OCI-LY7 (cell line): ENCODE measurements at regions not wholly inside any gene's neighbourhood (a gene's known extent, or its start where the extent isn't known, plus 50 kb on each side); places are given as distances from the start of the nearest gene placed in this dataset.
"Not testable (repeated sequence)": the region's sequence is repeated elsewhere in the genome, so short reads cannot be mapped to it uniquely, and the experiment has no call there.

Experiments used
- CTCF ChIP-seq: fragments of 200-600 bp; sonication (generic); conservative IDR thresholded peaks from 2 replicates; pipeline ENCODE4 v1.5.1; 2014; ENCODE audit warnings: mild to moderate bottlenecking, antibody characterized with exemption, low read length, moderate library complexity, mixed read lengths
- EZH2phosphoT487 ChIP-seq: fragments of 200-600 bp; sonication (generic); IDR thresholded peaks from 2 replicates; pipeline ENCODE4 v1.6.1; 2018; ENCODE audit warnings: low read depth, borderline replicate concordance, mild to moderate bottlenecking, mixed run types, antibody characterized with exemption, low read length, moderate library complexity, mixed read lengths

DNA sequence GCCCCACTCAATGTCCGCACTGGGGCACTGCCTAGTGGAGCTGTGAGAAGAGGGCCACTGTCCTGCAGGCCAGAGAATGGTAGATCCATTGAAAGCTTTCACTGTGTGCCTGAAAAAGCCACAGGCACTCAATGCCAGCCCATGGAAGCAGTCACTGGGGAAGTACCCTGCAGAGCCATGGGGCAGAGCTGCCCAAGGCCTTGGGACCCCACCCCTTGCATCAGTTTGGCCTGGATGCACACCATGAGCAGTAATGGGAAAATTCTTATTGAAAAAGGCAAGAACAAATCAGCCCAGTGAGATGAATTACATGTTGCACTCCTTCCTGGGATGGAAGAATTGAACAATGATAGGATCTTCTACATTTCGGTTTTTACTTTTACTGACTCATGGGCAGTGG, 447.1 kb downstream of the SPATA31A1 start:
- TF ChIP-seq CTCF, EZH2phosphoT487: not testable (repeated sequence)
